Right ventricle myocardium superior (tissue), 1 donor: ENCODE measurements at regions not wholly inside any gene's neighbourhood (a gene's known extent, or its start where the extent isn't known, plus 50 kb on each side); places are given as distances from the start of the nearest gene placed in this dataset.

ENCODE experiments used
- ATAC-seq: fragments of 200-7000 bp; cut with Tn5 transposase; one replicate; pipeline ENCODE4 v1.9.1; 2020; ENCODE audit warnings: mild to moderate bottlenecking; ENCODE audit not compliant: poor library complexity
- DNase-seq: peaks from one replicate; pipeline ENCODE4 v3.0.0-alpha.2; 2020
- intact Hi-C: fragments of 100-400 bp; cut with DNase I; formaldehyde crosslinking; loops from one replicate; pipeline ENCODE4 v1.11.2; 2022
- donor health status: DM: no; HTN: yes; CAD: no; lungs with severe emphysema.

- ATAC-seq (no peak), DNase-seq (no peak)
- intact Hi-C loops = no loop called here
Observed at GRCh38 chr16:87133112-87133850, 183.9 kb downstream of the C16orf95 start.

- ATAC-seq (no peak), DNase-seq (no peak)
- intact Hi-C loops = no loop called here
Observed at GRCh38 chr16:87133966-87134627, 183.1 kb downstream of the C16orf95 start.

- ATAC-seq = no peak
- intact Hi-C loops = no loop called here
- DNase-seq = no peak
Observed at GRCh38 chr16:87134628-87134995, 182.6 kb downstream of the C16orf95 start.

GRCh38 chr16:87135246-87136030 lies 181.8 kb downstream of the C16orf95 start:
- DNase-seq (no peak), ATAC-seq (no peak)
- intact Hi-C loops = no loop called here

- DNase-seq = no peak
- no peak for ATAC-seq
- intact Hi-C loops = no loop called here
Observed at GRCh38 chr16:87138316-87138715, 178.9 kb downstream of the C16orf95 start.

- no peak for DNase-seq
- intact Hi-C loops = no loop called here
- no peak for ATAC-seq
Observed at GRCh38 chr16:87138738-87139267, 178.4 kb downstream of the C16orf95 start.

- ATAC-seq (no peak), DNase-seq (no peak)
- intact Hi-C loops = no loop called here
Observed at GRCh38 chr16:87140211-87141200, 176.7 kb downstream of the C16orf95 start.

- no peak for DNase-seq
- ATAC-seq = no peak
- intact Hi-C loops = no loop called here
Observed at GRCh38 chr16:87141402-87141801, 175.8 kb downstream of the C16orf95 start.

GRCh38 chr16:87143661-87144121 lies 173.5 kb downstream of the C16orf95 start:
- intact Hi-C loops = no loop called here
- ATAC-seq (no peak), DNase-seq (no peak)

GRCh38 chr16:87144232-87144631 lies 173.0 kb downstream of the C16orf95 start:
- intact Hi-C loops = no loop called here
- no peak for DNase-seq
- no peak for ATAC-seq

GRCh38 chr16:87145181-87146176 lies 171.7 kb downstream of the C16orf95 start:
- no peak for DNase-seq
- no peak for ATAC-seq
- intact Hi-C loops = no loop called here

GRCh38 chr16:87146676-87147075 lies 170.5 kb downstream of the C16orf95 start:
- DNase-seq (no peak), ATAC-seq (no peak)
- intact Hi-C loops = no loop called here

GRCh38 chr16:87149051-87149450 lies 168.1 kb downstream of the C16orf95 start:
- intact Hi-C loops = no loop called here
- no peak for DNase-seq
- ATAC-seq = no peak

GRCh38 chr16:87150262-87150661 lies 166.9 kb downstream of the C16orf95 start:
- no peak for ATAC-seq
- DNase-seq = no peak
- intact Hi-C loops = no loop called here

- intact Hi-C loops = no loop called here
- ATAC-seq = no peak
- no peak for DNase-seq
Observed at GRCh38 chr16:87150681-87151280, 166.4 kb downstream of the C16orf95 start.

- ATAC-seq (no peak), DNase-seq (no peak)
- intact Hi-C loops = no loop called here
Observed at GRCh38 chr16:87152221-87152755, 164.9 kb downstream of the C16orf95 start.

GRCh38 chr16:87153326-87153725 lies 163.9 kb downstream of the C16orf95 start:
- DNase-seq = no peak
- ATAC-seq = no peak
- intact Hi-C loops = no loop called here
